Loucy (cell line): ENCODE measurements at regions not wholly inside any gene's neighbourhood (a gene's known extent, or its start where the extent isn't known, plus 50 kb on each side); places are given as distances from the start of the nearest gene placed in this dataset.

Experiments used
- H2AFZ ChIP-seq: fragments of 200-600 bp; sonication (generic); 2 replicates; pipeline ENCODE4 v1.6.0; 2016; ENCODE audit warnings: antibody characterized with exemption, mild to moderate bottlenecking, low read length, moderate library complexity
- H3F3A ChIP-seq: fragments of 200-600 bp; 2 replicates; pipeline ENCODE4 v1.6.0; 2016; ENCODE audit warnings: antibody characterized with exemption, low read depth, mild to moderate bottlenecking
- H3K27me3 ChIP-seq: fragments of 200-600 bp; sonication (generic); 2 replicates; pipeline ENCODE4 v1.6.1; 2014; ENCODE audit warnings: low read length, mild to moderate bottlenecking; ENCODE audit not compliant: insufficient read depth, poor library complexity, severe bottlenecking
- H3K36me3 ChIP-seq: fragments of 200-600 bp; sonication (generic); 2 replicates; pipeline ENCODE4 v1.6.1; 2016; ENCODE audit warnings: low read length; ENCODE audit not compliant: insufficient read depth
- H3K4me1 ChIP-seq: fragments of 200-600 bp; sonication (generic); 2 replicates; pipeline ENCODE4 v1.5.1; 2014; ENCODE audit warnings: low read length, mild to moderate bottlenecking; ENCODE audit not compliant: insufficient read depth, poor library complexity, severe bottlenecking
- H3K4me2 ChIP-seq: fragments of 200-600 bp; sonication (generic); 2 replicates; pipeline ENCODE4 v1.6.0; 2014; ENCODE audit warnings: antibody characterized with exemption, low read length, low read depth, mild to moderate bottlenecking; ENCODE audit not compliant: poor library complexity, severe bottlenecking
- H3K4me3 ChIP-seq: fragments of 200-600 bp; sonication (generic); 2 replicates; pipeline ENCODE4 v1.5.1; 2014; ENCODE audit warnings: low read length, mild to moderate bottlenecking, mixed read lengths; ENCODE audit not compliant: poor library complexity, severe bottlenecking
- H3K79me2 ChIP-seq: fragments of 200-600 bp; sonication (generic); 2 replicates; pipeline ENCODE4 v1.6.1; 2014; ENCODE audit warnings: low read length; ENCODE audit not compliant: insufficient read depth
- H3K9ac ChIP-seq: fragments of 200-600 bp; sonication (generic); 2 replicates; pipeline ENCODE4 v1.6.0; 2014; ENCODE audit warnings: mild to moderate bottlenecking, low read depth, low read length, moderate library complexity; ENCODE audit not compliant: poor library complexity, severe bottlenecking
- H3K9me2 ChIP-seq: fragments of 200-600 bp; sonication (generic); replicated peaks from 2 replicates; pipeline ENCODE4 v1.6.1; 2016; ENCODE audit warnings: low read depth, low read length, mixed read lengths
- H3K9me3 ChIP-seq: fragments of 200-600 bp; sonication (generic); 2 replicates; pipeline ENCODE4 v1.6.1; 2014; ENCODE audit warnings: mild to moderate bottlenecking, antibody characterized with exemption, low read length, low read depth; ENCODE audit not compliant: insufficient read depth
- H4K20me1 ChIP-seq: fragments of 200-600 bp; sonication (generic); 2 replicates; pipeline ENCODE4 v1.6.0; 2014; ENCODE audit warnings: antibody characterized with exemption, low read length, mild to moderate bottlenecking; ENCODE audit not compliant: insufficient read depth, poor library complexity, severe bottlenecking
- CTCF ChIP-seq: fragments of 200-600 bp; sonication (generic); conservative IDR thresholded peaks from 2 replicates; pipeline ENCODE4 v1.5.1; 2014; ENCODE audit warnings: mild to moderate bottlenecking, antibody characterized with exemption, low read length
- EZH2phosphoT487 ChIP-seq: fragments of 200-600 bp; IDR thresholded peaks from 2 replicates; pipeline ENCODE4 v1.6.1; 2018; ENCODE audit warnings: antibody characterized with exemption, mild to moderate bottlenecking, moderate library complexity, borderline replicate concordance

- H2AFZ ChIP-seq, result no peak overlapping the region
- no peak overlapping the region for H3K9ac ChIP-seq
- TF ChIP-seq CTCF, result peak; percentile 43; the same call in 1 of the 2 replicates
- no peak for TF ChIP-seq EZH2phosphoT487
- H3K4me2 ChIP-seq, result no peak overlapping the region
- H3F3A ChIP-seq, result no peaks in the 10 kb centered on the region
- H3K4me3 ChIP-seq, result no peak overlapping the region
- no peaks in the 10 kb centered on the region for H3K9me2 ChIP-seq
- H3K27me3 ChIP-seq, result no peaks in the 10 kb centered on the region
- H3K79me2 ChIP-seq, result no peaks in the 10 kb centered on the region
- no peaks in the 10 kb centered on the region for H4K20me1 ChIP-seq
- H3K4me1 ChIP-seq, result no peaks in the 10 kb centered on the region
- H3K36me3 ChIP-seq, result no peaks in the 10 kb centered on the region
- no peaks in the 10 kb centered on the region for H3K9me3 ChIP-seq
These were observed 1425.1 kb upstream of the CDH8 start for GRCh38 chr16:63461248-63461841.

GRCh38 chr16:63458846-63459245 lies 1422.6 kb upstream of the CDH8 start:
- TF ChIP-seq CTCF (no peak), EZH2phosphoT487 (no peak)
- no peaks in the 10 kb centered on the region for H3K27me3 ChIP-seq
- no peaks in the 10 kb centered on the region for H3K36me3 ChIP-seq
- H3K79me2 ChIP-seq, result no peaks in the 10 kb centered on the region
- H3K9me3 ChIP-seq, result no peaks in the 10 kb centered on the region
- H3K4me2 ChIP-seq, result no peak overlapping the region
- no peaks in the 10 kb centered on the region for H3F3A ChIP-seq
- H3K9ac ChIP-seq, result no peak overlapping the region
- no peak overlapping the region for H3K4me3 ChIP-seq
- H3K9me2 ChIP-seq, result no peaks in the 10 kb centered on the region
- no peaks in the 10 kb centered on the region for H3K4me1 ChIP-seq
- no peaks in the 10 kb centered on the region for H4K20me1 ChIP-seq
- H2AFZ ChIP-seq, result no peak overlapping the region

- H2AFZ ChIP-seq, result no peak overlapping the region
- H4K20me1 ChIP-seq, result no peaks in the 10 kb centered on the region
- H3K9me2 ChIP-seq, result no peaks in the 10 kb centered on the region
- H3K36me3 ChIP-seq, result no peaks in the 10 kb centered on the region
- no peaks in the 10 kb centered on the region for H3K9me3 ChIP-seq
- no peaks in the 10 kb centered on the region for H3F3A ChIP-seq
- no peak overlapping the region for H3K4me2 ChIP-seq
- H3K4me3 ChIP-seq, result no peak overlapping the region
- no peaks in the 10 kb centered on the region for H3K27me3 ChIP-seq
- no peak overlapping the region for H3K9ac ChIP-seq
- H3K4me1 ChIP-seq, result no peaks in the 10 kb centered on the region
- H3K79me2 ChIP-seq, result no peaks in the 10 kb centered on the region
- TF ChIP-seq EZH2phosphoT487 (no peak), CTCF (no peak)
These were observed 1421.6 kb upstream of the CDH8 start for GRCh38 chr16:63457869-63458268.
